ENCODE measurements at regions not wholly inside any gene's neighbourhood (a gene's known extent, or its start where the extent isn't known, plus 50 kb on each side); places are given as distances from the start of the nearest gene placed in this dataset.

GRCh38 chr6:165055231-165055630 is 254.2 kb downstream of the C6orf118 start:
- H3K36me3 ChIP-seq = no peaks in the 10 kb centered on the region
- no peak for DNase-seq
- intact Hi-C loops (cut with DNase I) = no loop called here
- no peaks in the 10 kb centered on the region for H3K27me3 ChIP-seq
- H3K9me3 ChIP-seq = peaks cover 0 to 17% of the 10 kb centered on the region in 2 donors
- ATAC-seq = no peak
- no peak overlapping the region for H3K27ac ChIP-seq
- no peaks in the 10 kb centered on the region for H3K4me1 ChIP-seq
- H3K4me3 ChIP-seq = no peak overlapping the region
- no peak for TF ChIP-seq CTCF (IDR thresholded peaks at IDR 0.05)

- Histone ChIP-seq H3K36me3 (no peaks in the 10 kb centered on the region), H3K4me1 (no peaks in the 10 kb centered on the region), H3K9me3 (peaks cover 0 to 33% of the 10 kb centered on the region in 2 donors), H3K27ac (no peak overlapping the region), H3K4me3 (no peak overlapping the region), H3K27me3 (no peaks in the 10 kb centered on the region)
- no peak for TF ChIP-seq CTCF (IDR thresholded peaks at IDR 0.05)
- intact Hi-C loops (cut with DNase I) = no loop called here
- ATAC-seq (no peak), DNase-seq (no peak)
Observed at GRCh38 chr6:165052561-165053480, 256.6 kb downstream of the C6orf118 start.

- DNase-seq (peak in 1 of 4 donors; percentile 7), ATAC-seq (no peak)
- intact Hi-C loops (cut with DNase I) = no loop called here
- Histone ChIP-seq H3K27me3 (no peaks in the 10 kb centered on the region), H3K4me1 (no peaks in the 10 kb centered on the region), H3K27ac (no peak overlapping the region), H3K36me3 (no peaks in the 10 kb centered on the region), H3K4me3 (no peak overlapping the region), H3K9me3 (peaks cover 0 to 36% of the 10 kb centered on the region in 2 donors)
- TF ChIP-seq CTCF (IDR thresholded peaks at IDR 0.05) = no peak
Observed at GRCh38 chr6:165049362-165049761, 260.0 kb downstream of the C6orf118 start.

- no peak for ATAC-seq
- H3K36me3 ChIP-seq = no peaks in the 10 kb centered on the region
- DNase-seq = no peak
- no peak for TF ChIP-seq CTCF (IDR thresholded peaks at IDR 0.05)
- peaks cover 0 to 36% of the 10 kb centered on the region in 2 donors for H3K9me3 ChIP-seq
- intact Hi-C loops (cut with DNase I) = no loop called here
- H3K27me3 ChIP-seq = no peaks in the 10 kb centered on the region
- no peak overlapping the region for H3K27ac ChIP-seq
- no peaks in the 10 kb centered on the region for H3K4me1 ChIP-seq
- H3K4me3 ChIP-seq = no peak overlapping the region
Observed at GRCh38 chr6:165047952-165048351, 261.5 kb downstream of the C6orf118 start.

GRCh38 chr6:165045631-165046030 is 263.8 kb downstream of the C6orf118 start:
- Histone ChIP-seq H3K9me3 (peaks cover 0 to 27% of the 10 kb centered on the region in 2 donors), H3K36me3 (no peaks in the 10 kb centered on the region), H3K27me3 (no peaks in the 10 kb centered on the region), H3K4me3 (no peak overlapping the region), H3K4me1 (no peaks in the 10 kb centered on the region), H3K27ac (no peak overlapping the region)
- no peak for ATAC-seq
- intact Hi-C loops (cut with DNase I) = no loop called here
- DNase-seq = no peak
- TF ChIP-seq CTCF (IDR thresholded peaks at IDR 0.05) = no peak
